ENCODE measurements at regions not wholly inside any gene's neighbourhood (a gene's known extent, or its start where the extent isn't known, plus 50 kb on each side); places are given as distances from the start of the nearest gene placed in this dataset.

GRCh38 chr13:23516190-23516589, 54.0 kb upstream of the TNFRSF19 start:
- no peak overlapping the region for H3K4me2 ChIP-seq
- no peaks in the 10 kb centered on the region for H3K27me3 ChIP-seq (ENCODE audit: insufficient read depth)
- no peak overlapping the region for H3K9ac ChIP-seq
- WGBS (ENCODE audit: low lambda C conversion rate) = 83% methylated on average over 3 of the region's 3 CpGs
- H4K20me1 ChIP-seq (ENCODE audit: insufficient read depth) = no peaks in the 10 kb centered on the region
- no peaks in the 10 kb centered on the region for H3K9me3 ChIP-seq
- POLR2A ChIA-PET = no interaction called here
- H2AFZ ChIP-seq (ENCODE audit: low read depth) = no peak overlapping the region
- H3K79me2 ChIP-seq (ENCODE audit: insufficient read depth) = no peaks in the 10 kb centered on the region
- H3K4me3 ChIP-seq (ENCODE audit: low read depth in 2 of 2, low read length in 1 of 2) = no peak overlapping the region
- CTCF ChIA-PET = interaction anchor here (0.8 to 1.8 kb wide), 2 partner anchors 54 to 362 kb away, joined by 5 read pairs; partner anchors contain the start of gene TNFRSF19
- no peak overlapping the region for H3K27ac ChIP-seq (ENCODE audit: low read depth in 2 of 2, low read length in 1 of 2)
- H3F3A ChIP-seq (replicated peaks; ENCODE audit: insufficient read depth) = no peaks in the 10 kb centered on the region
- no peak for TF ChIP-seq USF2 (IDR thresholded peaks at IDR 0.05; ENCODE audit: borderline replicate concordance, low read depth, low read length)
- TF ChIP-seq SIN3A (IDR thresholded peaks at IDR 0.05; ENCODE audit: borderline replicate concordance, low read depth, low read length) = no peak
- TF ChIP-seq NFIC (IDR thresholded peaks at IDR 0.05; ENCODE audit: borderline replicate concordance) = no peak
- TF ChIP-seq RCOR1 (IDR thresholded peaks at IDR 0.05; ENCODE audit: low read length) = no peak
- TF ChIP-seq ZBTB33 (IDR thresholded peaks at IDR 0.05; ENCODE audit: borderline replicate concordance, low read depth) = no peak
- TF ChIP-seq TAF1 (IDR thresholded peaks at IDR 0.05; ENCODE audit: borderline replicate concordance, low read depth, low read length) = no peak
- no peak for TF ChIP-seq TCF12 (IDR thresholded peaks at IDR 0.05)
- TF ChIP-seq IRF3 (IDR thresholded peaks at IDR 0.05; ENCODE audit: low read depth, low read length) = no peak
- no peak for TF ChIP-seq PBX3 (IDR thresholded peaks at IDR 0.05)
- TF ChIP-seq JUND (IDR thresholded peaks at IDR 0.05) = no peak
- H3K36me3 ChIP-seq (replicated peaks in 1 of 2; ENCODE audit: control insufficient read depth in 1 of 2, insufficient read depth in 2 of 2, low read length in 1 of 2) = no peaks in the 10 kb centered on the region
- H3K9me2 ChIP-seq = no peaks in the 10 kb centered on the region
- DNase-seq = no peak
- peaks cover 3 to 4% of the 10 kb centered on the region in 2 experiments; a peak in 3 of 4 replicates for H3K4me1 ChIP-seq (ENCODE audit: control insufficient read depth in 1 of 2, insufficient read depth in 2 of 2, low read depth in 1 of 2, low read length in 1 of 2)

- no peaks in the 10 kb centered on the region for H3K79me2 ChIP-seq (ENCODE audit: insufficient read depth)
- no peaks in the 10 kb centered on the region for H3K9me2 ChIP-seq
- ChIA-PET POLR2A (no interaction called here), CTCF (interaction anchor here (1.0 to 1.8 kb wide), 2 partner anchors 50 to 54 kb away, joined by 3 to 5 read pairs; partner anchors contain the start of gene TNFRSF19)
- no peaks in the 10 kb centered on the region for H3K27me3 ChIP-seq (ENCODE audit: insufficient read depth)
- no peak for DNase-seq
- H3K4me1 ChIP-seq (ENCODE audit: control insufficient read depth in 1 of 2, insufficient read depth in 2 of 2, low read depth in 1 of 2, low read length in 1 of 2) = peaks cover 0 to 3% of the 10 kb centered on the region in 2 experiments; a peak in 3 of 4 replicates
- no peaks in the 10 kb centered on the region for H3K36me3 ChIP-seq (replicated peaks in 1 of 2; ENCODE audit: control insufficient read depth in 1 of 2, insufficient read depth in 2 of 2, low read length in 1 of 2)
- 54% methylated on average over 2 of the region's 2 CpGs for WGBS (ENCODE audit: low lambda C conversion rate)
- no peak overlapping the region for H3K27ac ChIP-seq (ENCODE audit: low read depth in 2 of 2, low read length in 1 of 2)
- H3K4me2 ChIP-seq = no peak overlapping the region
- H3F3A ChIP-seq (replicated peaks; ENCODE audit: insufficient read depth) = no peaks in the 10 kb centered on the region
- H2AFZ ChIP-seq (ENCODE audit: low read depth) = no peak overlapping the region
- no peak overlapping the region for H3K9ac ChIP-seq
- no peaks in the 10 kb centered on the region for H3K9me3 ChIP-seq
- H3K4me3 ChIP-seq (ENCODE audit: low read depth in 2 of 2, low read length in 1 of 2) = no peak overlapping the region
- H4K20me1 ChIP-seq (ENCODE audit: insufficient read depth) = no peaks in the 10 kb centered on the region
- no peak for TF ChIP-seq PBX3 (IDR thresholded peaks at IDR 0.05)
- TF ChIP-seq CHD2 (IDR thresholded peaks at IDR 0.05; ENCODE audit: low read length, partially characterized antibody) = no peak
- no peak for TF ChIP-seq SMC3 (IDR thresholded peaks at IDR 0.05; ENCODE audit: low read depth, low read length)
- no peak for TF ChIP-seq FOXJ3 (CRISPR knock-in tag; IDR thresholded peaks at IDR 0.05)
- no peak for TF ChIP-seq RFX5 (IDR thresholded peaks at IDR 0.05; ENCODE audit: low read length)
- no peak for TF ChIP-seq MXI1 (IDR thresholded peaks at IDR 0.05; ENCODE audit: low read depth, low read length)
- no peak for TF ChIP-seq TAF1 (IDR thresholded peaks at IDR 0.05; ENCODE audit: borderline replicate concordance, low read depth, low read length)
- TF ChIP-seq POLR2AphosphoS5 (IDR thresholded peaks at IDR 0.05; ENCODE audit: low read depth, low read length) = no peak
- TF ChIP-seq USF1 (IDR thresholded peaks at IDR 0.05; ENCODE audit: borderline replicate concordance, low read depth) = no peak
- TF ChIP-seq FOSL2 (IDR thresholded peaks at IDR 0.05; ENCODE audit: borderline replicate concordance, low read depth) = no peak
- no peak for TF ChIP-seq FOXM1 (IDR thresholded peaks at IDR 0.05; ENCODE audit: low read depth)
- TF ChIP-seq NFIC (IDR thresholded peaks at IDR 0.05; ENCODE audit: borderline replicate concordance) = no peak
- TF ChIP-seq RXRA (IDR thresholded peaks at IDR 0.05; ENCODE audit: borderline replicate concordance, low read depth) = no peak
- TF ChIP-seq YY1 (IDR thresholded peaks at IDR 0.05; ENCODE audit: low read depth) = no peak
- TF ChIP-seq MEF2A (IDR thresholded peaks at IDR 0.05; ENCODE audit: borderline replicate concordance, low read depth) = no peak
Measured at GRCh38 chr13:23516702-23517101, 53.5 kb upstream of the TNFRSF19 start.

Data from SK-N-SH (cell line).